AG04449 (cell line): ENCODE measurements at regions not wholly inside any gene's neighbourhood (a gene's known extent, or its start where the extent isn't known, plus 50 kb on each side); places are given as distances from the start of the nearest gene placed in this dataset.

Experiments used
- CTCF ChIA-PET: fragments of 350-600 bp; formaldehyde crosslinking; extraction: SDS; loops from one replicate; lab custom pipeline; 2021; ENCODE audit warnings: antibody characterized with exemption; lab: Yijun Ruan, JAX
- POLR2A ChIA-PET: fragments of 400-600, 350-600 bp; formaldehyde crosslinking; extraction: SDS; loops from one replicate; lab custom pipeline; 2020; ENCODE audit warnings: antibody characterized with exemption, inconsistent platforms; lab: Yijun Ruan, JAX
- DNase-seq: peaks from one replicate; pipeline ENCODE4 v3.0.0-alpha.2; 2010; ENCODE audit warnings: low read depth, low spot score
- H3K4me3 ChIP-seq: 2 replicates; pipeline ENCODE4 v1.5.1; 2011; ENCODE audit warnings: low read depth, mild to moderate bottlenecking, control low read depth, low read length
- CTCF ChIP-seq: IDR thresholded peaks from one replicate; pipeline ENCODE4 v1.5.1; 2011; ENCODE audit warnings: mild to moderate bottlenecking, moderate library complexity, low read length, control low read depth, inconsistent platforms; ENCODE audit not compliant: insufficient read depth; ENCODE audit errors: missing control alignments

GRCh38 chr13:97880311-97880675, 73.2 kb upstream of the IPO5 start:
- TF ChIP-seq CTCF, result no peak
- ChIA-PET CTCF (interaction anchor here (1.0 to 2.7 kb wide), 4 partner anchors 10 to 32 kb away, joined by 3 to 19 read pairs (median 5); no protein-coding TSS in a partner anchor), POLR2A (no interaction called here)
- DNase-seq, result no peak
- no peak overlapping the region for H3K4me3 ChIP-seq

DNA sequence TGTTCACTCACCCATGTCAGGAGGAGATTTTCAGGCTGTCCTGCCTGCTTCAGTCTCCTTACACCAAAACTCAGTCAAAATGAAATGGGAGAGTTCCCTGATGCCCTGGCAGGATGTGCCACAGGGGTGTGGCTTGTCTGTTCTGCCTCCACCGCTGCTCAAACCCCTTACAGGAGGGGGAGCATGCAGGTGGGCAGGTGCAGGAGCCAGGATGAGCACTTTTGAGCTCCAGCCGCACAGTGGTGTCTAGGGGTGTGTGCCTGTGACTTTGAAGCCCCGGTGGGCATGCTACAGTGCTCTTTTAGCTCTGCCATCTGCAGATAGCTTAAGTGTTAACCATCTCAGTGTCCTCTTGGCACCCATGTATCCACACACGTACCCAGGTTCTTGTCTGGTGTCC, 71.9 kb upstream of the IPO5 start:
- TF ChIP-seq CTCF, result no peak
- POLR2A ChIA-PET, result no interaction called here
- no peak overlapping the region for H3K4me3 ChIP-seq
- CTCF ChIA-PET, result interaction anchor here (0.9 to 1.0 kb wide), 2 partner anchors 9 to 26 kb away, joined by 3 to 4 read pairs; no protein-coding TSS in a partner anchor
- no peak for DNase-seq

DNA sequence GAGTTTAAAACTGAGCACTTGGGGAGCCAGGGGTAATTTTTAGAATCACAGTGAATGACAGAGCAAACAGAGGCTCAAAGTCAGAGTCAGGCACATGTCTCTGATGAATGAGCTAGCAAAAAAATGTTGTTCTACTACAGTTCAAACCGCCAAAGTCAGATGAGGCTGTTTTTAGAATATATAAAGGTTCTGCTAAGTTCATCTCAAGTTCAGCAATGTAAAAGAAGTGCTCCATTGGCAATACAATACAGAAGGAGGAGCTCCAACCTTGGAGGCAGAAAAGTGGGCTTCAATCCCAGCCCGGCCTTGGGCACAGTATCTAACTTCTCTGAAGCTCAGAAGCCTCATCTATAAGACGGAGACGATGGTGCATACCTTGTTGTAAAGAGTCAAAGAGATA, 70.1 kb upstream of the IPO5 start:
- no peak overlapping the region for H3K4me3 ChIP-seq
- no peak for TF ChIP-seq CTCF
- ChIA-PET CTCF (interaction anchor here (1.4 to 1.6 kb wide), 2 partner anchors 9 to 28 kb away, joined by 3 read pairs; no protein-coding TSS in a partner anchor), POLR2A (no interaction called here)
- peak; percentile 19 for DNase-seq

DNA sequence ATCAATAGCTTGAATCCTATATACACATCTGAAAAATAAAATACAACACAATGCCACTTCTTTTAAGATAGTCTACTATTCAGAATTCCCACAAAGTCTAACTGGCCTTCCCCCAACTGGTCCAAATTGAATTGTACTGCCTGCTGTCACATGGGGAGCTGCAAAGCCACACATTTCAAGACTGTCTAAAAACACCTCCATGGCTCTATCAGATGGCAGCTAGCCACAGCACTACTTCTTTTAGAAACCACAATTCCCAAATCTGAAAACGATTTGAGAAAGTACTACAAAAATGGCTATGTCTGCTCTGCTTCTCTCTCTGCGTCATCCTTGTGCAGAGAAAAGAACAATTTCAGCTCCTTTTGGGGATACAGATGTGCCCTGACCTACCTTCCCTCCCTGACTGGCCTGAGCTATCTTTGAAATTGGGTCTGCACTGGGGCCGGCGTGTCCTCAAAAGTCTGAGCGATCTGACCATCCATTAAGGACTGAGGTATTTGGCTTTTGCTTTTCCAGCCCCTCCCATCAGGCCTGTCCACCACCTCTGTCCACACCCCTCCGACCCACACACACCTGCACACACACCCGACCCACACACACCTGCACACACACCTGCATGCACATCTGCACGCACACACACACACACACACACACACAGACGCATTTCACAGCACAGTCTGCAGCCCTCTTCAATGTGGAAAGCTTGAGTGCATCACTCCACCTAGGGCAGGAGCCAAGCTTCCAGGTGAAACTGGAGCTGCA, 68.6 kb upstream of the IPO5 start:
- POLR2A ChIA-PET, result no interaction called here
- H3K4me3 ChIP-seq, result no peak overlapping the region
- TF ChIP-seq CTCF, result no peak
- DNase-seq, result no peak
- CTCF ChIA-PET, result interaction anchor here (1.4 to 2.0 kb wide), 2 partner anchors 27 to 29 kb away, joined by 3 to 6 read pairs; no protein-coding TSS in a partner anchor

DNA sequence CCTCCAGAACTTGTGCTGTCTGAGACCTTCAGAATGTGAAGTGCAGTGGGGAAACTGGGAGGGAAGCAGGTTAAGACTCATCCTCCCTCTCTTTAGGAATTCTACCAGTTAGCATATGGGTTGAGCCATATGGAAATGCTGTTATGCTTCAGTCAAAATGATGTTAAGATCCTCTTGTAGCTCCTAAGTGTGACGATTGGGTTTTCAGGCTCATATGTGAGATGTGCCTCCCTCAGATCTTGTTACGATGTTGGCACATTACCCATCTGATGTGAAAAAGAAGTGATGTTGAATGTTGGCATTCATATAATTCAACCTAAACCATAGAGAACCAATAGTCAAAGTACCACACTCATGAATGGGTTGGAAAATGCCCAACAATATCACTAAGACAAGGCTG, 67.8 kb upstream of the IPO5 start:
- H3K4me3 ChIP-seq, result no peak overlapping the region
- DNase-seq, result no peak
- ChIA-PET POLR2A (no interaction called here), CTCF (interaction anchor here (2.0 kb wide), 1 partner anchor 30 kb away, joined by 6 read pairs; no protein-coding TSS in a partner anchor)
- TF ChIP-seq CTCF, result no peak

- ChIA-PET POLR2A (no interaction called here), CTCF (interaction anchor here (0.6 kb wide), 1 partner anchor 43 kb away, joined by 4 read pairs; no protein-coding TSS in a partner anchor)
- no peak for TF ChIP-seq CTCF
- no peak overlapping the region for H3K4me3 ChIP-seq
- no peak for DNase-seq
Measured at GRCh38 chr13:97889803-97890202, 63.7 kb upstream of the IPO5 start.
